ENCODE measurements at regions not wholly inside any gene's neighbourhood (a gene's known extent, or its start where the extent isn't known, plus 50 kb on each side); places are given as distances from the start of the nearest gene placed in this dataset.

- H4K20me1 ChIP-seq (ENCODE audit: control insufficient read depth, insufficient read depth, low read length, poor library complexity, severe bottlenecking): no peaks in the 10 kb centered on the region
- intact Hi-C loops (cut with micrococcal nuclease): no loop called here
- H3K4me3 Mint-ChIP-seq: no peak overlapping the region
These were observed 373.4 kb downstream of the TNS1 start for GRCh38 chr2:217629347-217629746.

GRCh38 chr2:217628061-217628460, 374.7 kb downstream of the TNS1 start:
- ATAC-seq (ENCODE audit: low read depth): no peak
- intact Hi-C loops (cut with micrococcal nuclease): no loop called here

More at GRCh38 chr2:217629347-217629746, 373.4 kb downstream of the TNS1 start:
- Histone ChIP-seq H3K9ac (ENCODE audit: low read length) (no peak overlapping the region), H3K36me3 (replicated peaks in 1 of 2; ENCODE audit: control extremely low read depth in 1 of 2, control insufficient read depth in 1 of 2, extremely low read depth in 1 of 2, insufficient read depth in 2 of 2, low read length in 1 of 2) (no peaks in the 10 kb centered on the region), H3K27me3 (replicated peaks in 1 of 4; ENCODE audit: control extremely low read depth in 1 of 4, control insufficient read depth in 3 of 4, insufficient read depth in 4 of 4, low read length in 3 of 4) (no peaks in the 10 kb centered on the region), H3K27ac (ENCODE audit: low read length in 2 of 2) (no peak overlapping the region), H3K79me2 (ENCODE audit: control insufficient read depth, insufficient read depth, low read length) (no peaks in the 10 kb centered on the region), H3K4me3 (ENCODE audit: control extremely low read depth in 1 of 5, extremely low read depth in 1 of 5, insufficient read depth in 1 of 5, low read depth in 2 of 5, low read length in 4 of 5) (no peak overlapping the region), H3K4me2 (replicated peaks; ENCODE audit: low read depth, low read length, poor library complexity, severe bottlenecking) (no peak overlapping the region), H2AFZ (ENCODE audit: insufficient read depth, low read depth, low read length, poor library complexity, severe bottlenecking) (no peak overlapping the region), H3K9me3 (ENCODE audit: control extremely low read depth in 1 of 3, control insufficient read depth in 2 of 3, insufficient read depth in 1 of 3, low read length in 2 of 3) (no peaks in the 10 kb centered on the region), H3K4me1 (ENCODE audit: control insufficient read depth in 2 of 2, insufficient read depth in 2 of 2, low read length in 2 of 2) (no peaks in the 10 kb centered on the region)
- ATAC-seq (ENCODE audit: low read depth) (no peak), DNase-seq (no peak)
- Mint-ChIP-seq H3K4me1 (no peaks in the 10 kb centered on the region), H3K27me3 (peaks cover 29% of the 10 kb centered on the region), H3K9me3 (ENCODE audit: insufficient read depth) (no peaks in the 10 kb centered on the region), H3K27ac (no peak overlapping the region)
- CTCF ChIA-PET: no interaction called here
- POLR2A ChIA-PET: no interaction called here
- TF ChIP-seq CTCF (IDR thresholded peaks at IDR 0.05) (no peak), EZH2 (IDR thresholded peaks at IDR 0.05; ENCODE audit: borderline replicate concordance, insufficient read depth, low read depth, low read length, poor library complexity, severe bottlenecking) (no peak)

More at GRCh38 chr2:217628061-217628460, 374.7 kb downstream of the TNS1 start:
- Histone ChIP-seq H3K27me3 (replicated peaks in 1 of 4; ENCODE audit: control extremely low read depth in 1 of 4, control insufficient read depth in 3 of 4, insufficient read depth in 4 of 4, low read length in 3 of 4) (no peaks in the 10 kb centered on the region), H3K9me3 (ENCODE audit: control extremely low read depth in 1 of 3, control insufficient read depth in 2 of 3, insufficient read depth in 1 of 3, low read length in 2 of 3) (no peaks in the 10 kb centered on the region), H3K36me3 (replicated peaks in 1 of 2; ENCODE audit: control extremely low read depth in 1 of 2, control insufficient read depth in 1 of 2, extremely low read depth in 1 of 2, insufficient read depth in 2 of 2, low read length in 1 of 2) (no peaks in the 10 kb centered on the region), H3K9ac (ENCODE audit: low read length) (no peak overlapping the region), H3K4me1 (ENCODE audit: control insufficient read depth in 2 of 2, insufficient read depth in 2 of 2, low read length in 2 of 2) (no peaks in the 10 kb centered on the region), H4K20me1 (ENCODE audit: control insufficient read depth, insufficient read depth, low read length, poor library complexity, severe bottlenecking) (no peaks in the 10 kb centered on the region), H3K4me2 (replicated peaks; ENCODE audit: low read depth, low read length, poor library complexity, severe bottlenecking) (no peak overlapping the region), H3K79me2 (ENCODE audit: control insufficient read depth, insufficient read depth, low read length) (no peaks in the 10 kb centered on the region), H2AFZ (ENCODE audit: insufficient read depth, low read depth, low read length, poor library complexity, severe bottlenecking) (no peak overlapping the region), H3K27ac (ENCODE audit: low read length in 2 of 2) (no peak overlapping the region), H3K4me3 (ENCODE audit: control extremely low read depth in 1 of 5, extremely low read depth in 1 of 5, insufficient read depth in 1 of 5, low read depth in 2 of 5, low read length in 4 of 5) (no peak overlapping the region)
- POLR2A ChIA-PET: no interaction called here
- Mint-ChIP-seq H3K27me3 (peaks cover 22% of the 10 kb centered on the region), H3K4me1 (no peaks in the 10 kb centered on the region), H3K9me3 (ENCODE audit: insufficient read depth) (no peaks in the 10 kb centered on the region), H3K27ac (no peak overlapping the region), H3K4me3 (no peak overlapping the region)
- CTCF ChIA-PET: no interaction called here
- no peak for DNase-seq
- WGBS (ENCODE audit: insufficient coverage): no CpG with 5 or more reads among the region's 2 CpGs
- TF ChIP-seq CTCF (IDR thresholded peaks at IDR 0.05): no peak
- no peak for TF ChIP-seq EZH2 (IDR thresholded peaks at IDR 0.05; ENCODE audit: borderline replicate concordance, insufficient read depth, low read depth, low read length, poor library complexity, severe bottlenecking)
